Effector memory CD4-positive, alpha-beta T cell (primary cell): ENCODE measurements at regions not wholly inside any gene's neighbourhood (a gene's known extent, or its start where the extent isn't known, plus 50 kb on each side); places are given as distances from the start of the nearest gene placed in this dataset.

ENCODE experiments used
- DNase-seq, 3 donors: peaks; one replicate each; pipeline ENCODE4 v3.0.0-alpha.2; 2020
- H3K27ac ChIP-seq: 2 replicates; pipeline ENCODE4 v1.7.0; 2013; ENCODE audit warnings: mild to moderate bottlenecking, low read length, moderate library complexity; ENCODE audit not compliant: insufficient read depth, poor library complexity, severe bottlenecking
- H3K27me3 ChIP-seq: replicated peaks from 2 replicates; pipeline ENCODE4 v1.7.0; 2013; ENCODE audit warnings: mild to moderate bottlenecking, low read length; ENCODE audit not compliant: insufficient read depth, control insufficient read depth, poor library complexity, severe bottlenecking
- H3K36me3 ChIP-seq: 2 replicates; pipeline ENCODE4 v1.7.0; 2013; ENCODE audit warnings: mild to moderate bottlenecking, low read length, moderate library complexity; ENCODE audit not compliant: control insufficient read depth, insufficient read depth
- H3K4me1 ChIP-seq: 2 replicates; pipeline ENCODE4 v1.7.0; 2013; ENCODE audit warnings: low read length, mild to moderate bottlenecking; ENCODE audit not compliant: control insufficient read depth, insufficient read depth, poor library complexity, severe bottlenecking
- H3K4me3 ChIP-seq: 2 replicates; pipeline ENCODE4 v1.7.0; 2013; ENCODE audit warnings: low read length, low read depth, mild to moderate bottlenecking; ENCODE audit not compliant: insufficient read depth, poor library complexity, severe bottlenecking
- H3K9me3 ChIP-seq: 2 replicates; pipeline ENCODE4 v1.7.0; 2013; ENCODE audit warnings: mild to moderate bottlenecking, low read length, moderate library complexity; ENCODE audit not compliant: control insufficient read depth

GRCh38 chr6:156045401-156046267 is 590.0 kb upstream of the NOX3 start:
- Histone ChIP-seq H3K27me3 (no peaks in the 10 kb centered on the region), H3K9me3 (no peaks in the 10 kb centered on the region), H3K4me3 (no peak overlapping the region), H3K27ac (no peak overlapping the region), H3K36me3 (no peaks in the 10 kb centered on the region), H3K4me1 (no peaks in the 10 kb centered on the region)
- DNase-seq: no peak

- H3K36me3 ChIP-seq: no peaks in the 10 kb centered on the region
- DNase-seq: no peak
- H3K27me3 ChIP-seq: no peaks in the 10 kb centered on the region
- no peaks in the 10 kb centered on the region for H3K9me3 ChIP-seq
- no peaks in the 10 kb centered on the region for H3K4me1 ChIP-seq
- no peak overlapping the region for H3K27ac ChIP-seq
- no peak overlapping the region for H3K4me3 ChIP-seq
These were observed 578.0 kb upstream of the NOX3 start for GRCh38 chr6:156033598-156033997.

- no peak for DNase-seq
- H3K36me3 ChIP-seq: no peaks in the 10 kb centered on the region
- H3K9me3 ChIP-seq: no peaks in the 10 kb centered on the region
- no peaks in the 10 kb centered on the region for H3K27me3 ChIP-seq
- no peaks in the 10 kb centered on the region for H3K4me1 ChIP-seq
- H3K27ac ChIP-seq: no peak overlapping the region
- H3K4me3 ChIP-seq: no peak overlapping the region
These were observed 575.9 kb upstream of the NOX3 start for GRCh38 chr6:156031516-156031915.

- H3K27me3 ChIP-seq: no peaks in the 10 kb centered on the region
- no peaks in the 10 kb centered on the region for H3K4me1 ChIP-seq
- H3K4me3 ChIP-seq: no peak overlapping the region
- no peak for DNase-seq
- H3K27ac ChIP-seq: no peak overlapping the region
- H3K9me3 ChIP-seq: no peaks in the 10 kb centered on the region
- no peaks in the 10 kb centered on the region for H3K36me3 ChIP-seq
These were observed 574.4 kb upstream of the NOX3 start for GRCh38 chr6:156030053-156030452.

GRCh38 chr6:156029286-156029985 is 573.8 kb upstream of the NOX3 start:
- Histone ChIP-seq H3K27ac (no peak overlapping the region), H3K9me3 (no peaks in the 10 kb centered on the region), H3K4me1 (no peaks in the 10 kb centered on the region), H3K27me3 (no peaks in the 10 kb centered on the region), H3K4me3 (no peak overlapping the region), H3K36me3 (no peaks in the 10 kb centered on the region)
- DNase-seq: no peak

GRCh38 chr6:156028335-156029131 is 572.9 kb upstream of the NOX3 start:
- Histone ChIP-seq H3K9me3 (no peaks in the 10 kb centered on the region), H3K27me3 (no peaks in the 10 kb centered on the region), H3K36me3 (no peaks in the 10 kb centered on the region), H3K27ac (no peak overlapping the region), H3K4me1 (no peaks in the 10 kb centered on the region), H3K4me3 (no peak overlapping the region)
- DNase-seq: peak in 1 of 3 donors; percentile 2

- Histone ChIP-seq H3K4me3 (no peak overlapping the region), H3K9me3 (no peaks in the 10 kb centered on the region), H3K36me3 (no peaks in the 10 kb centered on the region), H3K4me1 (no peaks in the 10 kb centered on the region), H3K27me3 (no peaks in the 10 kb centered on the region), H3K27ac (no peak overlapping the region)
- no peak for DNase-seq
These were observed 571.6 kb upstream of the NOX3 start for GRCh38 chr6:156027248-156027626.

- Histone ChIP-seq H3K4me3 (no peak overlapping the region), H3K36me3 (no peaks in the 10 kb centered on the region), H3K9me3 (no peaks in the 10 kb centered on the region), H3K4me1 (no peaks in the 10 kb centered on the region), H3K27ac (no peak overlapping the region), H3K27me3 (no peaks in the 10 kb centered on the region)
- no peak for DNase-seq
These were observed 571.0 kb upstream of the NOX3 start for GRCh38 chr6:156026486-156027247.

- Histone ChIP-seq H3K27ac (no peak overlapping the region), H3K36me3 (no peaks in the 10 kb centered on the region), H3K27me3 (no peaks in the 10 kb centered on the region), H3K4me1 (no peaks in the 10 kb centered on the region), H3K9me3 (no peaks in the 10 kb centered on the region), H3K4me3 (no peak overlapping the region)
- DNase-seq: no peak
These were observed 568.7 kb upstream of the NOX3 start for GRCh38 chr6:156024339-156024738.
